ENCODE measurements at regions not wholly inside any gene's neighbourhood (a gene's known extent, or its start where the extent isn't known, plus 50 kb on each side); places are given as distances from the start of the nearest gene placed in this dataset.

DNA sequence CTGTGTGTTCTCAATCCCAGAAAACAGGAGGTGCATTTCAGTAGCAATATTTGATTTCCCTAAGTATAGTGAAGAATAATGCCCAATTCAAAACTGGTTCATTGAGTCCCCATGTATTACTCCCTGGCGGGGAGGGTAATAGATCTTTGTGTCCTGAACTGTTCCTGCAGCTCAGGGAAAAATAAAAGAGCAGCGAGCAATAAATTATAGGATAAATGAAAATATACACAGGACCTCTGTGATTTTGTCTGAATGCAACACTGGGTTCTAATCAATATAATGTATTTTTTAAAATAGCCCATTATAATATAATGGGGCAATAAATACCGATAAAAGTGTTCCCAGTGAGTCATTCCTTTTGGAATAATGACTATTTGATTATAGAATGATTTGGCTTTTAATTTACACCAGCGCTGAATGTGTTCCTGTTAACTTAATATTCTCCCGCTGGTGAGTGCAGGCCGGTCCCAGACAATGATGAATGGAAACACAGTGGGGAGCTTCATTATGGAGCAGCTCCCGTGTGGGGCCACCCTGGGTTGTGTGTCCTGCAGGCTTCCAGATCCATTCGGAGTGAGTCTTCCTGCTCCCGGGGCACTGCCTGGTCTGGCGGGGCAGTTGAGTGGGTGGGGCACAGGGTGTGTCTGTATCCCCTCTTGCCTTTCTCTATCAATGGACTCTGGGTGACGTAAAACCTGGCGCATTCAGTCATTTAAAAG is 263.1 kb downstream of the ACTR3B start:
- TF ChIP-seq JUN (CRISPR knock-in tag; IDR thresholded peaks at IDR 0.05): no peak
- TF ChIP-seq, protein P1, sequence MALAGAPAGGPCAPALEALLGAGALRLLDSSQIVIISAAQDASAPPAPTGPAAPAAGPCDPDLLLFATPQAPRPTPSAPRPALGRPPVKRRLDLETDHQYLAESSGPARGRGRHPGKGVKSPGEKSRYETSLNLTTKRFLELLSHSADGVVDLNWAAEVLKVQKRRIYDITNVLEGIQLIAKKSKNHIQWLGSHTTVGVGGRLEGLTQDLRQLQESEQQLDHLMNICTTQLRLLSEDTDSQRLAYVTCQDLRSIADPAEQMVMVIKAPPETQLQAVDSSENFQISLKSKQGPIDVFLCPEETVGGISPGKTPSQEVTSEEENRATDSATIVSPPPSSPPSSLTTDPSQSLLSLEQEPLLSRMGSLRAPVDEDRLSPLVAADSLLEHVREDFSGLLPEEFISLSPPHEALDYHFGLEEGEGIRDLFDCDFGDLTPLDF (CRISPR knock-in tag; IDR thresholded peaks at IDR 0.05): no peak
- TF ChIP-seq, protein P2, sequence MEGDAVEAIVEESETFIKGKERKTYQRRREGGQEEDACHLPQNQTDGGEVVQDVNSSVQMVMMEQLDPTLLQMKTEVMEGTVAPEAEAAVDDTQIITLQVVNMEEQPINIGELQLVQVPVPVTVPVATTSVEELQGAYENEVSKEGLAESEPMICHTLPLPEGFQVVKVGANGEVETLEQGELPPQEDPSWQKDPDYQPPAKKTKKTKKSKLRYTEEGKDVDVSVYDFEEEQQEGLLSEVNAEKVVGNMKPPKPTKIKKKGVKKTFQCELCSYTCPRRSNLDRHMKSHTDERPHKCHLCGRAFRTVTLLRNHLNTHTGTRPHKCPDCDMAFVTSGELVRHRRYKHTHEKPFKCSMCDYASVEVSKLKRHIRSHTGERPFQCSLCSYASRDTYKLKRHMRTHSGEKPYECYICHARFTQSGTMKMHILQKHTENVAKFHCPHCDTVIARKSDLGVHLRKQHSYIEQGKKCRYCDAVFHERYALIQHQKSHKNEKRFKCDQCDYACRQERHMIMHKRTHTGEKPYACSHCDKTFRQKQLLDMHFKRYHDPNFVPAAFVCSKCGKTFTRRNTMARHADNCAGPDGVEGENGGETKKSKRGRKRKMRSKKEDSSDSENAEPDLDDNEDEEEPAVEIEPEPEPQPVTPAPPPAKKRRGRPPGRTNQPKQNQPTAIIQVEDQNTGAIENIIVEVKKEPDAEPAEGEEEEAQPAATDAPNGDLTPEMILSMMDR (IDR thresholded peaks at IDR 0.05): no peak
- TF ChIP-seq, protein P3, sequence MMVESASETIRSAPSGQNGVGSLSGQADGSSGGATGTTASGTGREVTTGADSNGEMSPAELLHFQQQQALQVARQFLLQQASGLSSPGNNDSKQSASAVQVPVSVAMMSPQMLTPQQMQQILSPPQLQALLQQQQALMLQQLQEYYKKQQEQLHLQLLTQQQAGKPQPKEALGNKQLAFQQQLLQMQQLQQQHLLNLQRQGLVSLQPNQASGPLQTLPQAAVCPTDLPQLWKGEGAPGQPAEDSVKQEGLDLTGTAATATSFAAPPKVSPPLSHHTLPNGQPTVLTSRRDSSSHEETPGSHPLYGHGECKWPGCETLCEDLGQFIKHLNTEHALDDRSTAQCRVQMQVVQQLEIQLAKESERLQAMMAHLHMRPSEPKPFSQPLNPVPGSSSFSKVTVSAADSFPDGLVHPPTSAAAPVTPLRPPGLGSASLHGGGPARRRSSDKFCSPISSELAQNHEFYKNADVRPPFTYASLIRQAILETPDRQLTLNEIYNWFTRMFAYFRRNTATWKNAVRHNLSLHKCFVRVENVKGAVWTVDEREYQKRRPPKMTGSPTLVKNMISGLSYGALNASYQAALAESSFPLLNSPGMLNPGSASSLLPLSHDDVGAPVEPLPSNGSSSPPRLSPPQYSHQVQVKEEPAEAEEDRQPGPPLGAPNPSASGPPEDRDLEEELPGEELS (CRISPR knock-in tag; IDR thresholded peaks at IDR 0.05): no peak
- no peak for TF ChIP-seq TCF7 (CRISPR knock-in tag; IDR thresholded peaks at IDR 0.05; ENCODE audit: low read depth)

All from WTC11 (cell line).